HCT116 (cell line): ENCODE measurements at regions not wholly inside any gene's neighbourhood (a gene's known extent, or its start where the extent isn't known, plus 50 kb on each side); places are given as distances from the start of the nearest gene placed in this dataset.

Experiments used
- ATAC-seq: fragments of 200-7000 bp; cut with Tn5 transposase; 2 replicates; pipeline ENCODE4 v1.9.1; 2020; ENCODE audit warnings: mild to moderate bottlenecking, moderate library complexity
- BruUV-seq: library from RNA; stranded (reverse); fragments of 400-500 nt; replicated peaks from 2 replicates; lab custom pipeline; 2021; lab: Mats Ljungman, UMichigan
- CTCF ChIA-PET: fragments of 300-600 bp; sonication (Branson Sonifier 250); formaldehyde crosslinking; loops from one replicate; lab custom pipeline; 2021; ENCODE audit warnings: antibody characterized with exemption; lab: Charles Lee
- POLR2A ChIA-PET: fragments of 300-600, 350-600 bp; sonication (Branson Sonifier 250); formaldehyde crosslinking; loops from one replicate; lab custom pipeline; 2021; ENCODE audit warnings: antibody characterized with exemption; lab: Charles Lee
- RAD21 ChIA-PET, 2 experiments: fragments of 300-600 bp; sonication (Branson Sonifier 250); formaldehyde crosslinking; loops; one replicate each; lab custom pipeline; 2023; ENCODE audit warnings: low total read pairs in 2 of 2; ENCODE audit not compliant: uncharacterized antibody in 2 of 2, unreplicated experiment in 2 of 2, low non-redundant PET in 1 of 2; lab: Charles Lee
- DNase-seq: peaks from one replicate; pipeline ENCODE4 v3.0.0-alpha.2; 2010; ENCODE audit warnings: low read depth, low spot score
- H2AFZ ChIP-seq: fragments of 200-600 bp; shearing (Covaris generic), sonication (generic); 2 replicates; pipeline ENCODE4 v1.6.1; 2017; ENCODE audit warnings: low read depth, mixed run types, mixed read lengths, antibody characterized with exemption, low read length; ENCODE audit not compliant: poor library complexity, severe bottlenecking
- H3K27ac ChIP-seq: 2 replicates; pipeline ENCODE4 v1.5.1; 2012; ENCODE audit warnings: low read depth, low read length
- H3K27me3 ChIP-seq: fragments of 200-600 bp; sonication (generic); 2 replicates; pipeline ENCODE4 v1.6.1; 2016; ENCODE audit warnings: mixed run types, low read length, mixed read lengths; ENCODE audit not compliant: insufficient read depth
- H3K36me3 ChIP-seq, 2 experiments: fragments of 200-500 bp in 1 of 2; fragments of 200-600 bp in 1 of 2; sonication (Bioruptor generic) in 1 of 2; sonication (generic) in 1 of 2; 2 replicates each; pipeline versions ENCODE4 v1.5.1 to v1.6.1; 2014 to 2016; ENCODE audit warnings: low read length in 2 of 2, inconsistent platforms in 1 of 2, mixed read lengths in 1 of 2, mixed run types in 1 of 2; ENCODE audit not compliant: insufficient read depth in 2 of 2, control insufficient read depth in 1 of 2
- H3K4me1 ChIP-seq, 2 experiments: fragments of 200-600 bp in 1 of 2; sonication (generic) in 1 of 2; 2 replicates each; pipeline versions ENCODE4 v1.5.1 to v1.6.1; 2012 to 2017; ENCODE audit warnings: low read length in 2 of 2, inconsistent platforms in 1 of 2, mild to moderate bottlenecking in 1 of 2, mixed read lengths in 1 of 2, mixed run types in 1 of 2, moderate library complexity in 1 of 2; ENCODE audit not compliant: insufficient read depth in 2 of 2, control insufficient read depth in 1 of 2
- H3K4me2 ChIP-seq: fragments of 200-600 bp; sonication (generic); 2 replicates; pipeline ENCODE4 v1.6.1; 2017; ENCODE audit warnings: mixed run types, low read length, mixed read lengths
- H3K4me3 ChIP-seq, 2 experiments: fragments of 200-600 bp in 1 of 2; sonication (generic) in 1 of 2; replicated peaks in 1 of 2; 2 replicates each; pipeline ENCODE4 v1.5.1; 2011 to 2016; ENCODE audit warnings: low read length in 2 of 2, control low read depth in 1 of 2, low read depth in 1 of 2, mild to moderate bottlenecking in 1 of 2, mixed read lengths in 1 of 2, mixed run types in 1 of 2
- H3K79me2 ChIP-seq: fragments of 200-600 bp; sonication (generic); 2 replicates; pipeline ENCODE4 v1.6.1; 2017; ENCODE audit warnings: mild to moderate bottlenecking, mixed run types, low read length, moderate library complexity, mixed read lengths; ENCODE audit not compliant: insufficient read depth
- H3K9ac ChIP-seq: fragments of 200-600 bp; sonication (generic); 2 replicates; pipeline ENCODE4 v1.6.1; 2016; ENCODE audit warnings: low read length, mixed read lengths
- H3K9me2 ChIP-seq: fragments of 200-600 bp; sonication (generic), shearing (Covaris generic); 2 replicates; pipeline ENCODE4 v1.6.1; 2017; ENCODE audit warnings: mixed run types, mild to moderate bottlenecking, moderate library complexity; ENCODE audit not compliant: insufficient read depth
- H3K9me3 ChIP-seq, 2 experiments: fragments of 200-500 bp in 1 of 2; fragments of 200-600 bp in 1 of 2; sonication (Bioruptor generic) in 1 of 2; sonication (generic) in 1 of 2; 2 replicates each; pipeline ENCODE4 v1.6.1; 2014 to 2017; ENCODE audit warnings: low read length in 2 of 2, mixed read lengths in 2 of 2, inconsistent platforms in 1 of 2, low read depth in 1 of 2, mild to moderate bottlenecking in 1 of 2, mixed run types in 1 of 2, moderate library complexity in 1 of 2; ENCODE audit not compliant: control insufficient read depth in 1 of 2, insufficient read depth in 1 of 2
- H4K20me1 ChIP-seq: fragments of 200-600 bp; sonication (generic), shearing (Covaris generic); 2 replicates; pipeline ENCODE4 v1.6.1; 2017; ENCODE audit warnings: mixed run types, mild to moderate bottlenecking, moderate library complexity; ENCODE audit not compliant: insufficient read depth
- ATF3 ChIP-seq: IDR thresholded peaks from 2 replicates; pipeline ENCODE4 v1.6.1; 2012
- CBX3 ChIP-seq: IDR thresholded peaks from 2 replicates; pipeline ENCODE4 v1.6.1; 2012; ENCODE audit warnings: low read depth
- EGR1 ChIP-seq: IDR thresholded peaks from 2 replicates; pipeline ENCODE4 v1.6.1; 2012; ENCODE audit warnings: low read depth
- EZH2phosphoT487 ChIP-seq: fragments of 200-600 bp; IDR thresholded peaks from 2 replicates; pipeline ENCODE4 v1.6.1; 2018; ENCODE audit warnings: antibody characterized with exemption, borderline replicate concordance
- POLR2A ChIP-seq: IDR thresholded peaks from 2 replicates; pipeline ENCODE4 v1.7.0; 2011; ENCODE audit warnings: borderline replicate concordance; ENCODE audit not compliant: insufficient read depth, insufficient read length; ENCODE audit errors: extremely low read depth
- POLR2AphosphoS5 ChIP-seq: IDR thresholded peaks from 2 replicates; pipeline ENCODE4 v1.6.1; 2011; ENCODE audit warnings: mild to moderate bottlenecking, low read depth, low read length, moderate library complexity
- REST ChIP-seq: IDR thresholded peaks from 2 replicates; pipeline ENCODE4 v1.6.1; 2012; ENCODE audit warnings: low read depth
- SIN3A ChIP-seq: IDR thresholded peaks from 2 replicates; pipeline ENCODE4 v1.6.1; 2012; ENCODE audit warnings: low read depth
- SP1 ChIP-seq: IDR thresholded peaks from 2 replicates; pipeline ENCODE4 v1.6.1; 2012; ENCODE audit warnings: low read depth
- TCF7L2 ChIP-seq: IDR thresholded peaks from 2 replicates; pipeline ENCODE4 v1.7.0; 2011; ENCODE audit warnings: borderline replicate concordance, inconsistent platforms; ENCODE audit not compliant: insufficient read depth, insufficient read length; ENCODE audit errors: extremely low read depth
- ZBTB33 ChIP-seq: IDR thresholded peaks from 2 replicates; pipeline ENCODE4 v1.6.1; 2011; ENCODE audit warnings: mild to moderate bottlenecking, low read length, moderate library complexity; ENCODE audit not compliant: insufficient replicate concordance; ENCODE audit errors: extremely low read depth
- intact Hi-C: fragments of 100-400 bp; cut with micrococcal nuclease; formaldehyde crosslinking; loops from 2 replicates; pipeline ENCODE4 v1.10.0; 2022

GRCh38 chr2:126600742-126601141, 55.2 kb upstream of the GYPC start:
- Histone ChIP-seq H3K27me3 (no peaks in the 10 kb centered on the region), H3K9me3 (no peaks in the 10 kb centered on the region), H2AFZ (no peak overlapping the region), H3K79me2 (no peaks in the 10 kb centered on the region), H3K27ac (no peak overlapping the region), H3K9ac (no peak overlapping the region), H3K36me3 (no peaks in the 10 kb centered on the region), H3K4me2 (no peak overlapping the region), H4K20me1 (no peaks in the 10 kb centered on the region), H3K9me2 (no peaks in the 10 kb centered on the region), H3K4me3 (no peak overlapping the region), H3K4me1 (no peaks in the 10 kb centered on the region)
- POLR2A ChIA-PET = no interaction called here
- no TSS peak for BruUV-seq
- no peak for DNase-seq
- no peak for ATAC-seq
- TF ChIP-seq EGR1 (no peak), POLR2A (no peak), REST (no peak), SIN3A (no peak), CBX3 (no peak), EZH2phosphoT487 (no peak)
- intact Hi-C loops = no loop called here
- CTCF ChIA-PET = no interaction called here
- RAD21 ChIA-PET = no interaction called here

GRCh38 chr2:126602334-126602733, 53.6 kb upstream of the GYPC start:
- intact Hi-C loops = no loop called here
- no peak overlapping the region for H3K27ac ChIP-seq
- H3K27me3 ChIP-seq = no peaks in the 10 kb centered on the region
- H3K4me2 ChIP-seq = no peak overlapping the region
- H3K4me3 ChIP-seq = no peak overlapping the region
- H3K79me2 ChIP-seq = no peaks in the 10 kb centered on the region
- no peaks in the 10 kb centered on the region for H3K9me3 ChIP-seq
- ChIA-PET RAD21 (no interaction called here), CTCF (no interaction called here), POLR2A (no interaction called here)
- H3K4me1 ChIP-seq = no peaks in the 10 kb centered on the region
- no peak for DNase-seq
- BruUV-seq = no TSS peak
- no peaks in the 10 kb centered on the region for H4K20me1 ChIP-seq
- no peak overlapping the region for H2AFZ ChIP-seq
- H3K36me3 ChIP-seq = no peaks in the 10 kb centered on the region
- no peak for ATAC-seq
- no peaks in the 10 kb centered on the region for H3K9me2 ChIP-seq
- no peak overlapping the region for H3K9ac ChIP-seq
- TF ChIP-seq TCF7L2 (no peak), SP1 (no peak), ZBTB33 (no peak), ATF3 (no peak), CBX3 (no peak), POLR2AphosphoS5 (no peak), REST (no peak)
